Adrenal gland (tissue), 9 donors: ENCODE measurements at regions not wholly inside any gene's neighbourhood (a gene's known extent, or its start where the extent isn't known, plus 50 kb on each side); places are given as distances from the start of the nearest gene placed in this dataset.

Experiments used
- DNase-seq, 7 donors: peaks; one replicate each; pipeline ENCODE4 v3.0.0-alpha.2; 2019 to 2020
- H3K27ac ChIP-seq, 5 donors: fragments of 200-600 bp; sonication (generic) in 4 of 5; 1 replicate in 3 of 5; 2 replicates in 2 of 5; pipeline versions ENCODE4 v1.5.1 to v1.8.0; 2016 to 2020; ENCODE audit warnings: mild to moderate bottlenecking in 1 of 5
- H3K27me3 ChIP-seq: fragments of 200-600 bp; 2 replicates; pipeline ENCODE4 v1.8.0; 2021
- H3K36me3 ChIP-seq, 2 donors: fragments of 200-600 bp; replicated peaks in 1 of 2; 1 replicate in 1 of 2; 2 replicates in 1 of 2; pipeline versions ENCODE4 v1.5.1 to v1.8.0; 2018 to 2022
- H3K4me1 ChIP-seq, 2 donors: fragments of 200-600 bp; replicated peaks in 1 of 2; 1 replicate in 1 of 2; 2 replicates in 1 of 2; pipeline versions ENCODE4 v1.5.1 to v1.8.0; 2018 to 2021
- H3K4me3 ChIP-seq, 4 donors: fragments of 200-600 bp; sonication (generic) in 3 of 4; one replicate each; pipeline ENCODE4 v1.5.1; 2016 to 2018
- H3K9me3 ChIP-seq, 3 donors: fragments of 200-600 bp; sonication (generic) in 1 of 3; replicated peaks in 1 of 3; 1 replicate in 2 of 3; 2 replicates in 1 of 3; pipeline versions ENCODE4 v1.5.1 to v1.8.0; 2016 to 2021
- POLR2A ChIP-seq, 2 donors: fragments of 450-650 bp; IDR thresholded peaks; one replicate each; pipeline ENCODE4 v1.6.1; 2017; ENCODE audit warnings: antibody characterized with exemption in 2 of 2, mild to moderate bottlenecking in 2 of 2, moderate library complexity in 1 of 2
- WGBS, 4 donors: extraction: QIAGEN DNeasy Blood & Tissue Kit in 2 of 4; methylation state at CpG; one replicate each; pipeline versions ENCODE4 v1.1.5 to v1.1.7; 2013 to 2017; 5-methylcytosine and 5-hydroxymethylcytosine counted together
- intact Hi-C, 2 donors: fragments of 100-400 bp; cut with DNase I; formaldehyde crosslinking; loops; one replicate each; pipeline versions ENCODE4 v1.14.1 to v1.15.0; 2022 to 2023
- TF ChIP-seq, protein P1 (sequence below), 6 experiments: fragments of 450-650 bp in 4 of 6; fragments of 200-600 bp in 2 of 6; sonication (generic) in 1 of 6; IDR thresholded peaks; 1 replicate in 5 of 6; 2 replicates in 1 of 6; pipeline versions ENCODE4 v1.5.1 to v1.8.0; 2016 to 2021; ENCODE audit warnings: antibody characterized with exemption in 6 of 6, mild to moderate bottlenecking in 2 of 6, moderate library complexity in 1 of 6
- donor health status: healthy with polysubstance abuse.
- donor health status: Bipolar disorder and iron deficiency.
- donor health status: DM: yes; HTN: yes; CAD: no.
- donor health status: DM: no; HTN: no; CAD: no.
- donor health status: DM: no; HTN: no; CAD: no.

DNA sequence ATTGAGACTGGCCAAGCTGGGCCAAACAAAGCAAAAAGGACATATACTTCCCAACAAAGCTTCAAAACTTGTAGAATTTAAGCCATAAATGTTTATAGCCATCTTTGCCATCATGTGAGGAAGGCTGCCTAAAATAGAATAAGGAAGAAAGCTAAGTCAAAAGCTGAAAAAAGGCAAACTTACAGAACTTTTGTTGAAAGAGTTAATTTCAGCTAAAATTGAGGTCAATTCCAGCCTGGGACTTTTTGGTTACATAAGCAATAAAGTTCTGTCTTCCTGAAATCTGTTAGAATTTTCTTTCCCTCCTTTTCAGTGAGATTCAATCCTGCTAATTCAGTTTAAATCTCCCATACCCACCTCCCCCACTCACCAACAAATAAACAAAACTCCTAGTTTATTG lies 227.9 kb upstream of the MARCKS start:
- intact Hi-C loops: no loop called here
- peaks cover 16 to 25% of the 10 kb centered on the region in 2 donors for H3K4me1 ChIP-seq
- H3K36me3 ChIP-seq: no peaks in the 10 kb centered on the region
- DNase-seq: no peak
- H3K27me3 ChIP-seq: no peaks in the 10 kb centered on the region
- TF ChIP-seq, protein P1, sequence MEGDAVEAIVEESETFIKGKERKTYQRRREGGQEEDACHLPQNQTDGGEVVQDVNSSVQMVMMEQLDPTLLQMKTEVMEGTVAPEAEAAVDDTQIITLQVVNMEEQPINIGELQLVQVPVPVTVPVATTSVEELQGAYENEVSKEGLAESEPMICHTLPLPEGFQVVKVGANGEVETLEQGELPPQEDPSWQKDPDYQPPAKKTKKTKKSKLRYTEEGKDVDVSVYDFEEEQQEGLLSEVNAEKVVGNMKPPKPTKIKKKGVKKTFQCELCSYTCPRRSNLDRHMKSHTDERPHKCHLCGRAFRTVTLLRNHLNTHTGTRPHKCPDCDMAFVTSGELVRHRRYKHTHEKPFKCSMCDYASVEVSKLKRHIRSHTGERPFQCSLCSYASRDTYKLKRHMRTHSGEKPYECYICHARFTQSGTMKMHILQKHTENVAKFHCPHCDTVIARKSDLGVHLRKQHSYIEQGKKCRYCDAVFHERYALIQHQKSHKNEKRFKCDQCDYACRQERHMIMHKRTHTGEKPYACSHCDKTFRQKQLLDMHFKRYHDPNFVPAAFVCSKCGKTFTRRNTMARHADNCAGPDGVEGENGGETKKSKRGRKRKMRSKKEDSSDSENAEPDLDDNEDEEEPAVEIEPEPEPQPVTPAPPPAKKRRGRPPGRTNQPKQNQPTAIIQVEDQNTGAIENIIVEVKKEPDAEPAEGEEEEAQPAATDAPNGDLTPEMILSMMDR (IDR thresholded peaks at IDR 0.05): no peak
- TF ChIP-seq POLR2A (IDR thresholded peaks at IDR 0.05): no peak
- H3K4me3 ChIP-seq: no peak overlapping the region
- H3K27ac ChIP-seq: no peak overlapping the region
- H3K9me3 ChIP-seq: no peaks in the 10 kb centered on the region

DNA sequence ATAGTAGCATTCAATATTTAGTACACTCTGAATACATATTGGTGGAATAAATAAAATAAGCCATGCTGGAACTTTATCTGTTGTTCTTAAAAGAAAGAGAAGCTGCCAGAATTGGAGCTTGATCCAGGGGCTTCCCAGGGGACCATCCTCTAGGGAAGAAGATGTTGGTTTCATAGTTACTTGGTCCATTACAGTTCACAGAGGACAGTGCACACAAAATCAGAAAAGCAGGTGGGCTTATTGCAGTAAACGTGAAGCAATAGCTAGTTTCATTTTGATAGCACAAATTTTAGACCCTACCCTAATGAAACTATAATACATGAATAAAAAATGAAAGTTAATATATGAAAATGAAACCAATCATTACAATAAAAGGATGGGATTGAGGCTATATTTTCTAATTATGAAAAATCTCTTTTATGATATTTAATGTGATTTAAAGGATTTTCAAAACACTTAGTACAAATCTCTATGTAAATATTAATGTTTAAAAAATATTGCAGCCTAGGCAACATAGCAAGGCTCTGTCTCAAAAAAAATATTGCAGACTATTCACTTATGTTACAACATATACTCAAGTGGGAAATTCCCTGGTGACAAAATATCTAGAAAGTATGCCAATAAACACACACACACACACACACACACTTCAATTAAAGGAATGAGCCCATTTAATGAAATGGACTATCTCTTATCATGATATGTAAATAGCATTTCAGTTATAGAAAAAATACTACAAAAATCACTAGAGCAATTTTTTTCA lies 227.0 kb upstream of the MARCKS start:
- H3K4me1 ChIP-seq: peaks cover 16 to 25% of the 10 kb centered on the region in 2 donors
- whole genome bisulfite sequencing, 4 donors: 56 to 80% (median 75%) methylated on average over 1 of the region's 1 CpG
- H3K36me3 ChIP-seq: no peaks in the 10 kb centered on the region
- DNase-seq: no peak
- TF ChIP-seq, protein P1 (IDR thresholded peaks at IDR 0.05): no peak
- no peak for TF ChIP-seq POLR2A (IDR thresholded peaks at IDR 0.05)
- H3K4me3 ChIP-seq: no peak overlapping the region
- intact Hi-C loops: no loop called here
- H3K27me3 ChIP-seq: no peaks in the 10 kb centered on the region
- H3K9me3 ChIP-seq: no peaks in the 10 kb centered on the region
- H3K27ac ChIP-seq: no peak overlapping the region

DNA sequence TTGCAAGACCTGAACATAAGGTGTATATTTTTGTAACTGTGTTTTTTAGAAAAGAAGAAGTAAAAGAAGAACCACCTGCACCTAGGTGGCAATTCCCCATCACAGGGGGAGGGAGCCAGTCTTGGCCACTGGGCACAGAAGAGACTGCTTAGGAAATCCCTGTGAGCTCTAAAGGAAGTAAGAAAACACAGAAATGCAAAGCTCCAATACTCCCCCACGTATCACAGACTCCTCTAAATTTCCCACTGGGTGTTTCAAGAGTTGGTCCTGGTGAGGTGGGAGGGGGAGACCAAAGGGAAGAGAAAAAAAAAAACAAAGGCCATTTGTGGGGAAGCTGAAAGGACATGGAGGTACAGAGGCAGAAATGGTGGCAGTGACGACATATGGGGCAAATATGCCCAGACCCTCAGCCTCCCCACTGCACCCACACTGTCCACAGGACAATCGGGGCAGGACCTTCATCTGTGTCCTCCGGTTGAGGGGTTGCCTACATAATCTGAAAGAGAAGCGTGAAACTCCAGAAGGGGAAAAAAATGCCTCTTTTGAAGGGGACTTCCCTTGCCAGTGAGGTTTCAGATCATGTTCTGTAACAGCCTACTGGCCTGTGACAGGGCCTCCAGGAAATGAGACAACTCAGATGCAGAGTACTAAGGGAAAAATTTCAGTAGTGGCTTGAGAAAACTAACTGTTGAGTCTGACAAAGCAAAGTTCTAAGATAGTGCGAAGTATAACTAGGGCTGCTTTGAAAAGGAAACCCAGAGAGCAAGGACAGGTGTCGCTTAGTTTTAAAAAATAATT lies 226.2 kb upstream of the MARCKS start:
- H3K27me3 ChIP-seq: no peaks in the 10 kb centered on the region
- DNase-seq: peak in 3 of 7 donors; percentile 25 to 52 (median 27)
- H3K4me1 ChIP-seq: peaks cover 16 to 25% of the 10 kb centered on the region in 2 donors
- peak overlapping the region in 3 of 5 donors; percentile 14 to 46 (median 45) for H3K27ac ChIP-seq
- H3K9me3 ChIP-seq: no peaks in the 10 kb centered on the region
- H3K36me3 ChIP-seq: no peaks in the 10 kb centered on the region
- TF ChIP-seq, protein P1 (IDR thresholded peaks at IDR 0.05): no peak
- no peak for TF ChIP-seq POLR2A (IDR thresholded peaks at IDR 0.05)
- intact Hi-C loops: no loop called here
- peak overlapping the region in 1 of 4 donors; percentile 12 for H3K4me3 ChIP-seq
- 63 to 77% (median 73%) methylated on average over 7 of the region's 7 CpGs for WGBS, 4 donors

DNA sequence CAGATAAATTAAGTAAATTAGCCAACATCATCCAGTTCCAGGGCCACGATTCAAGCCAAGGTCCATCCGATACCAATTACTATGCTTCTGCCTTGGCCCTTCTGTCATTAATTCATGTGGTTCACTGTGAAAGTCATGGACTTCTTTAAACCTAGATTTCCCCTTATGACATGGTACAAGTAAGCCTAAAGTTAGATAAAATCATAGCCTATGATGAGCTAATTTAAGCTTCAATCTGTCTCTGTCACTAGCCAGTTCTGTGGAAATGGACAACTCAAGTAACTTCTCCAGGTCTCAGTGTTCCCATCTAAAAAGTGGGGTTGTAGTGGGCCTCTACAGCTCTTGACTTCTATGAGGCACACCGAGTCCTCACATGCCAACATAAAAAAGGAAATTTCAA lies 225.5 kb upstream of the MARCKS start:
- Histone ChIP-seq H3K36me3 (no peaks in the 10 kb centered on the region), H3K4me3 (peak overlapping the region in 1 of 4 donors; percentile 30), H3K27ac (peak overlapping the region in 3 of 5 donors; percentile 14 to 45 (median 38)), H3K27me3 (no peaks in the 10 kb centered on the region), H3K4me1 (peaks cover 16 to 25% of the 10 kb centered on the region in 2 donors), H3K9me3 (no peaks in the 10 kb centered on the region)
- TF ChIP-seq, protein P1 (IDR thresholded peaks at IDR 0.05): no peak
- no peak for TF ChIP-seq POLR2A (IDR thresholded peaks at IDR 0.05)
- intact Hi-C loops: no loop called here
- 66 to 70% (median 67%) methylated on average over 3 of the region's 3 CpGs for WGBS, 4 donors
- no peak for DNase-seq
